NOMO-1 (cell line): ENCODE measurements at regions not wholly inside any gene's neighbourhood (a gene's known extent, or its start where the extent isn't known, plus 50 kb on each side); places are given as distances from the start of the nearest gene placed in this dataset.

ENCODE experiments used
- DNase-seq, 2 experiments: peaks; one replicate each; lab custom pipeline; 2025; ENCODE audit not compliant: unreplicated experiment in 2 of 2; lab: John Stamatoyannopoulos, UW

- no peak for DNase-seq
Observed at GRCh38 chr5:120988491-120988890, 524.4 kb downstream of the PRR16 start.

- DNase-seq: no peak
Observed at GRCh38 chr5:120988941-120989340, 524.8 kb downstream of the PRR16 start.

- DNase-seq: no peak
Observed at GRCh38 chr5:120991569-120991968, 527.5 kb downstream of the PRR16 start.

GRCh38 chr5:120994112-120994511 lies 530.0 kb downstream of the PRR16 start:
- no peak for DNase-seq

- no peak for DNase-seq
Observed at GRCh38 chr5:120999550-120999949, 535.5 kb downstream of the PRR16 start.

GRCh38 chr5:121006217-121006616 lies 542.1 kb downstream of the PRR16 start:
- no peak for DNase-seq

- DNase-seq: no peak
Observed at GRCh38 chr5:121008041-121008440, 543.9 kb downstream of the PRR16 start.

GRCh38 chr5:121009058-121009457 lies 545.0 kb downstream of the PRR16 start:
- DNase-seq: peak in 1 of 2 experiments; percentile 22

- DNase-seq: no peak
Observed at GRCh38 chr5:121018004-121018403, 553.9 kb downstream of the PRR16 start.

- DNase-seq: no peak
Observed at GRCh38 chr5:121019106-121019505, 555.0 kb downstream of the PRR16 start.

- DNase-seq: no peak
Observed at GRCh38 chr5:121019734-121020133, 555.6 kb downstream of the PRR16 start.

- DNase-seq: no peak
Observed at GRCh38 chr5:121021681-121022080, 557.6 kb downstream of the PRR16 start.

GRCh38 chr5:121024416-121025311 lies 560.6 kb downstream of the PRR16 start:
- DNase-seq: peak; percentile 1 to 18

- DNase-seq: no peak
Observed at GRCh38 chr5:121025671-121026070, 561.6 kb downstream of the PRR16 start.

- DNase-seq: no peak
Observed at GRCh38 chr5:121027636-121028035, 563.5 kb downstream of the PRR16 start.

- no peak for DNase-seq
Observed at GRCh38 chr5:121029536-121030245, 565.6 kb downstream of the PRR16 start.

- DNase-seq: no peak
Observed at GRCh38 chr5:121031491-121031890, 567.4 kb downstream of the PRR16 start.

- DNase-seq: no peak
Observed at GRCh38 chr5:121033334-121033733, 569.2 kb downstream of the PRR16 start.

- DNase-seq: no peak
Observed at GRCh38 chr5:121038438-121038837, 574.3 kb downstream of the PRR16 start.

GRCh38 chr5:121049971-121050370 lies 585.9 kb downstream of the PRR16 start:
- no peak for DNase-seq

GRCh38 chr5:121053055-121053985 lies 589.2 kb downstream of the PRR16 start:
- no peak for DNase-seq
